Uterus (tissue), 3 donors: ENCODE measurements at regions not wholly inside any gene's neighbourhood (a gene's known extent, or its start where the extent isn't known, plus 50 kb on each side); places are given as distances from the start of the nearest gene placed in this dataset.

Experiments
- DNase-seq, 2 donors: peaks; one replicate each; pipeline ENCODE4 v3.0.0-alpha.2; 2019 to 2020
- H3K27ac ChIP-seq, 2 donors: fragments of 200-600 bp; sonication (generic); 1 replicate in 1 of 2; 2 replicates in 1 of 2; pipeline ENCODE4 v1.5.1; 2016 to 2018
- H3K27me3 ChIP-seq, 2 donors: fragments of 200-600 bp; sonication (generic); one replicate each; pipeline ENCODE4 v1.5.1; 2018 to 2019; ENCODE audit warnings: control low read depth in 1 of 2
- H3K36me3 ChIP-seq, 2 donors: fragments of 200-600 bp; sonication (generic); one replicate each; pipeline ENCODE4 v1.5.1; 2019; ENCODE audit warnings: control low read depth in 1 of 2
- H3K4me1 ChIP-seq, 2 donors: fragments of 200-600 bp; sonication (generic); one replicate each; pipeline ENCODE4 v1.5.1; 2018 to 2019; ENCODE audit warnings: control low read depth in 1 of 2
- H3K4me3 ChIP-seq, 2 donors: fragments of 200-600 bp; sonication (generic); 1 replicate in 1 of 2; 2 replicates in 1 of 2; pipeline ENCODE4 v1.5.1; 2018 to 2019; ENCODE audit warnings: mild to moderate bottlenecking in 1 of 2
- H3K9me3 ChIP-seq, 2 donors: fragments of 200-600 bp; sonication (generic); one replicate each; pipeline ENCODE4 v1.5.1; 2019; ENCODE audit warnings: control low read depth in 1 of 2
- CTCF ChIP-seq, 4 experiments: fragments of 200-600 bp in 2 of 4; fragments of 450-650 bp in 2 of 4; sonication (generic) in 2 of 4; IDR thresholded peaks; one replicate each; pipeline ENCODE4 v1.5.1; 2016 to 2019; ENCODE audit warnings: antibody characterized with exemption in 4 of 4, mild to moderate bottlenecking in 2 of 4, moderate library complexity in 1 of 4
- POLR2A ChIP-seq, 2 donors: fragments of 450-650 bp; IDR thresholded peaks; one replicate each; pipeline ENCODE4 v1.6.1; 2016; ENCODE audit warnings: antibody characterized with exemption in 2 of 2, mild to moderate bottlenecking in 1 of 2, moderate library complexity in 1 of 2
- intact Hi-C: fragments of 100-400 bp; cut with DNase I; formaldehyde crosslinking; loops from one replicate; pipeline ENCODE4 v1.15.1; 2023; ENCODE audit warnings: low total_unique reads
- donor health status: DM: yes; HTN: yes; CAD: no.

GRCh38 chr7:13061115-13061514 lies 373.7 kb downstream of the ARL4A start:
- no peaks in the 10 kb centered on the region for H3K9me3 ChIP-seq
- no peak for DNase-seq
- H3K27me3 ChIP-seq, result no peaks in the 10 kb centered on the region
- TF ChIP-seq CTCF (IDR thresholded peaks at IDR 0.05) (no peak), POLR2A (IDR thresholded peaks at IDR 0.05) (no peak)
- H3K4me1 ChIP-seq, result no peaks in the 10 kb centered on the region
- H3K4me3 ChIP-seq, result no peak overlapping the region
- intact Hi-C loops, result no loop called here
- no peak overlapping the region for H3K27ac ChIP-seq
- H3K36me3 ChIP-seq, result no peaks in the 10 kb centered on the region

GRCh38 chr7:13062631-13063030 lies 375.2 kb downstream of the ARL4A start:
- intact Hi-C loops, result no loop called here
- no peaks in the 10 kb centered on the region for H3K9me3 ChIP-seq
- no peak for DNase-seq
- no peaks in the 10 kb centered on the region for H3K36me3 ChIP-seq
- no peak overlapping the region for H3K4me3 ChIP-seq
- H3K4me1 ChIP-seq, result no peaks in the 10 kb centered on the region
- no peak overlapping the region for H3K27ac ChIP-seq
- H3K27me3 ChIP-seq, result no peaks in the 10 kb centered on the region
- TF ChIP-seq POLR2A (IDR thresholded peaks at IDR 0.05) (no peak), CTCF (IDR thresholded peaks at IDR 0.05) (no peak)

- Histone ChIP-seq H3K4me1 (no peaks in the 10 kb centered on the region), H3K27me3 (no peaks in the 10 kb centered on the region), H3K36me3 (no peaks in the 10 kb centered on the region), H3K9me3 (no peaks in the 10 kb centered on the region), H3K27ac (no peak overlapping the region), H3K4me3 (no peak overlapping the region)
- TF ChIP-seq CTCF (IDR thresholded peaks at IDR 0.05) (no peak), POLR2A (IDR thresholded peaks at IDR 0.05) (no peak)
- intact Hi-C loops, result no loop called here
- no peak for DNase-seq
Observed at GRCh38 chr7:13067036-13067435, 379.6 kb downstream of the ARL4A start.

- DNase-seq, result no peak
- no peak for TF ChIP-seq POLR2A (IDR thresholded peaks at IDR 0.05)
- H3K27me3 ChIP-seq, result no peaks in the 10 kb centered on the region
- H3K27ac ChIP-seq, result no peak overlapping the region
- intact Hi-C loops, result no loop called here
- H3K36me3 ChIP-seq, result no peaks in the 10 kb centered on the region
- no peak overlapping the region for H3K4me3 ChIP-seq
- no peaks in the 10 kb centered on the region for H3K4me1 ChIP-seq
- H3K9me3 ChIP-seq, result no peaks in the 10 kb centered on the region
Observed at GRCh38 chr7:13068032-13068431, 380.6 kb downstream of the ARL4A start.

- Histone ChIP-seq H3K27ac (no peak overlapping the region), H3K27me3 (no peaks in the 10 kb centered on the region), H3K36me3 (no peaks in the 10 kb centered on the region), H3K4me1 (no peaks in the 10 kb centered on the region), H3K9me3 (no peaks in the 10 kb centered on the region), H3K4me3 (no peak overlapping the region)
- intact Hi-C loops, result no loop called here
- no peak for DNase-seq
- no peak for TF ChIP-seq CTCF (IDR thresholded peaks at IDR 0.05)
Observed at GRCh38 chr7:13069841-13070240, 382.4 kb downstream of the ARL4A start.

GRCh38 chr7:13072014-13072413 lies 384.6 kb downstream of the ARL4A start:
- Histone ChIP-seq H3K27ac (no peak overlapping the region), H3K4me3 (no peak overlapping the region)
- intact Hi-C loops, result no loop called here

More at GRCh38 chr7:13072014-13072413, 384.6 kb downstream of the ARL4A start:
- Histone ChIP-seq H3K9me3 (no peaks in the 10 kb centered on the region), H3K27me3 (no peaks in the 10 kb centered on the region), H3K4me1 (no peaks in the 10 kb centered on the region), H3K36me3 (no peaks in the 10 kb centered on the region)
- TF ChIP-seq POLR2A (IDR thresholded peaks at IDR 0.05) (no peak), CTCF (IDR thresholded peaks at IDR 0.05) (no peak)
- DNase-seq, result no peak
